Spleen (tissue), 7 donors: ENCODE measurements at regions not wholly inside any gene's neighbourhood (a gene's known extent, or its start where the extent isn't known, plus 50 kb on each side); places are given as distances from the start of the nearest gene placed in this dataset.

Experiments
- POLR2A ChIP-seq, 3 donors: fragments of 450-650 bp; IDR thresholded peaks; one replicate each; pipeline ENCODE4 v1.5.1; 2017; ENCODE audit warnings: antibody characterized with exemption in 3 of 3, mild to moderate bottlenecking in 1 of 3
- POLR2AphosphoS5 ChIP-seq, 3 donors: sonication (generic); formaldehyde crosslinking; IDR thresholded peaks; one replicate each; pipeline ENCODE4 v1.5.1; 2017; ENCODE audit warnings: antibody characterized with exemption in 3 of 3
- TF ChIP-seq, protein P1 (sequence below), 11 experiments: fragments of 200-600 bp in 7 of 11; fragments of 450-650 bp in 4 of 11; sonication (generic) in 4 of 11; IDR thresholded peaks in 8 of 11; conservative IDR thresholded peaks in 3 of 11; 1 replicate in 7 of 11; 2 replicates in 4 of 11; pipeline versions ENCODE4 v1.4.0 to v1.8.0; 2016 to 2021; ENCODE audit warnings: antibody characterized with exemption in 11 of 11, inconsistent platforms in 4 of 11, mild to moderate bottlenecking in 1 of 11
- donor health status: DM: no; HTN: no; CAD: no; lungs with moderate emphysema.
- donor health status: DM: no; HTN: no; CAD: no.
- donor health status: DM: no; HTN: no; CAD: no.

DNA sequence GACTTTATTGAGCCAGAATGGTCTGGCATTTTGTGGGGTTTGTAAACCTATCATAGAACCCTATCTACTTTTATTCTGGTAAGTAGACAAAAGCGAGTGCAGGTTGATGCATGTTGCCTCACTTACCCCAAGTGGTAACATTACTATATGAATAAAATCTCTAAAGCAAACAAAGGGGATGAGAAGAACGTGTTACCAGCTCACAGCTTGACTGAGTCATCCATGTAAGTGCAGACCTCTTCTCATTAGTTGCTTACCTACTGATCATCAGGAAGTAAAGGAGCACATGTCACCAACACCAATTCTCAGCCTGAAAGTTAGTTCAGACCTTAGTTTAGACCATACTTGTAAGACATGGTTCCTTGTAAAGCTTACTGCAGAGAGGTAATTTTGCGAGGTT is 1328.3 kb downstream of the C4orf33 start:
- TF ChIP-seq, protein P1, sequence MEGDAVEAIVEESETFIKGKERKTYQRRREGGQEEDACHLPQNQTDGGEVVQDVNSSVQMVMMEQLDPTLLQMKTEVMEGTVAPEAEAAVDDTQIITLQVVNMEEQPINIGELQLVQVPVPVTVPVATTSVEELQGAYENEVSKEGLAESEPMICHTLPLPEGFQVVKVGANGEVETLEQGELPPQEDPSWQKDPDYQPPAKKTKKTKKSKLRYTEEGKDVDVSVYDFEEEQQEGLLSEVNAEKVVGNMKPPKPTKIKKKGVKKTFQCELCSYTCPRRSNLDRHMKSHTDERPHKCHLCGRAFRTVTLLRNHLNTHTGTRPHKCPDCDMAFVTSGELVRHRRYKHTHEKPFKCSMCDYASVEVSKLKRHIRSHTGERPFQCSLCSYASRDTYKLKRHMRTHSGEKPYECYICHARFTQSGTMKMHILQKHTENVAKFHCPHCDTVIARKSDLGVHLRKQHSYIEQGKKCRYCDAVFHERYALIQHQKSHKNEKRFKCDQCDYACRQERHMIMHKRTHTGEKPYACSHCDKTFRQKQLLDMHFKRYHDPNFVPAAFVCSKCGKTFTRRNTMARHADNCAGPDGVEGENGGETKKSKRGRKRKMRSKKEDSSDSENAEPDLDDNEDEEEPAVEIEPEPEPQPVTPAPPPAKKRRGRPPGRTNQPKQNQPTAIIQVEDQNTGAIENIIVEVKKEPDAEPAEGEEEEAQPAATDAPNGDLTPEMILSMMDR (IDR thresholded peaks at IDR 0.05 in 8 of 11, conservative IDR thresholded peaks at IDR 0.05 in 3 of 11), result no peak
- TF ChIP-seq POLR2AphosphoS5 (IDR thresholded peaks at IDR 0.05) (no peak), POLR2A (IDR thresholded peaks at IDR 0.05) (no peak)
